ENCODE measurements at regions not wholly inside any gene's neighbourhood (a gene's known extent, or its start where the extent isn't known, plus 50 kb on each side); places are given as distances from the start of the nearest gene placed in this dataset.

DNA sequence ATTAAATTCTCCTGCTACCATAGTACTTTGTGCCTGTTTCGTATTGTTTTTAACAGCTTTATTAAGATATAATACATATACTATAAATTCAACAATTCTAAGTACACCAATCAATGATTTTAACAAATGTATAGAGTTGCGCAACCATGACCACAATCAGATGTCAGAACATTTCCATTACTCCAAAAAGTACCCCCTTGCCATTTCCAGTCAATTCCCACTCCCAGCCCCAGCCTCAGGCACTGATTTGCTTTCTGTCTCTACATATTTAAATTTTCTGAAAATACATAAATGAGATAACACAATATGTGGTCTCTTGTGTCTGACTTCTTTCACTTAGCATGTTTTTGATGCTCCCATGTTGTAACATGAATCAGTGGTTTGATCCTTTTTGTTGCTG lies 193.9 kb downstream of the FIGN start:
- DNase-seq, result no peak

DNA sequence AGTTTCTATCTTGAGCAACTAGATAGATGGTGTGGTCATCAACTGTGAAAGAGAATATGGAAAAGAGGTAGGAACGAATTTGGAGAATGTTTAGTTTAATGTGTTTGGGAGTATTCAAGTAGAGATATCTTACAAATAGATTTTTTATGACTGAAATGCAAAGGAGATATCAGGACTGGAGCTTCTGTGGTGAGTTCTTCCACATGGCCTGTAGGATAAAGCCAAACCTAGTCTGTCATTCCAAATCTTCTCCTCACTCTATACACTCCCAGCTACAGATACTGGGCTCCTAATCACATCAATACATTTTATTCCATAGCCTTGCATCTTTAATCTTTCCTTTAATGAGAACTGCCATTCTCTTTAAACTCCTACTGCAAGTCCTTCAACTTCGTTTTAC lies 194.3 kb downstream of the FIGN start:
- DNase-seq, result no peak

DNA sequence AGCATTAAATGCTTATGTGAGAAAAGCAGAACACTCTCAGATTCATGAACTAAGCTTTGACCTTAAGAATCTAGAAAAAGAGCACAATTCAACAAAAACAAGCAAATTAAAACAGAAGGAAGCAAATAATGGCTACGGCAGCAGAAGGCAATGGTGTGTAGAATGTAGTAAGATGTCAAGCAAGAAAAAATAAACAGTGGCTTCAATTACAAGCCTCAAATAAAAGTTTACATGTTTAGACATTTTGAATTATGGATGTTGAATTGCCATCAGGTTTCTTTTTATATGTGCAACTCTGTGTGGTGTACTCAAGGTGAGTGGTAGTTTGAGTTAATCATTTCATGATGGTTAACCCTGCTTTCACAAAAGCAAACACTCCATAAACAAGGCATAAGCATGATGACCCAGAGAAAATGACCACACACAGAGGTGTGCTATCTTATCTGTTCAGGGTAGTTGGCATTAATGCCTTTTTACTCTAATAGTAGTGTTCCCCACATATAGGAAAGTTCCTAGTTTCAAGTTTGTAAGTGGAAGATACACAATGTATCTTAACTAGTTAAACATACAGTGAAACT lies 207.1 kb downstream of the FIGN start:
- no peak for DNase-seq

DNA sequence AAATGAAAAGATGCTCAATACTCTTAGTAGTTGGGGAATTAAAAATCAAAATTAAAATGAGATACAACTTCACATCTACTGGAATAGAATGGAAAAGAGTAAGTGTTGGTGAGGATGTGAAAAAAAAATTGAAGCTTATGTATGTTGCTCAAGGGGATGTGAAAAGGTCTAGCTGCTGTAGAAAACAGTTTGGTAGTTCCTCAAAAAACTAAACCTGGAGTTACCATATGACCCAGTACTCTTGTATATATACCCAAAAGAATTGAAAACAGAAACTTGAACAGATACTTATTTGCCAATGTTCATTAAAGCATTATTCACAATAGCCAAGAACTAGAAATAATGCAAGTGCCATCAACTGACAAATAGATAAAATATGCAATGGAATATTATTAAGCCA lies 208.4 kb downstream of the FIGN start:
- DNase-seq, result no peak

DNA sequence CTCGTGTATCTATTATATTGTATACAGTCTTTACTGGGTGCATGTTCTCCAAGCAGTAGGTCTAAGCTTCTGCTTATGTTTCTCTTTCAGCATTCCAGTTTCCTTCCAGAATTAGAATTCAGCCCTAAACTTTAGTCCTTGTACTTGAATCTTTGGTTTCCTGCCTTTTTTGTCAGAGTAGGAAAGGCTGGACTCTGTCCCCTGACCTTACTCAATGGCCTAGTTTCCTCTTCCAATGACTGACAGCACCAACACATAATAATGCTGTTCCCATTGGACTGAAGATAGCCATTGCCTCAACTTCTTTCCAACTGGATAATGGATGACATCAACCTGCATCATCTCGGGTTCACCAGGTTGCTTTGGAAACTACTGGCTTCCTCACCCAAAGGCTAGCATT lies 217.0 kb downstream of the FIGN start:
- peak; percentile 4 for DNase-seq

DNA sequence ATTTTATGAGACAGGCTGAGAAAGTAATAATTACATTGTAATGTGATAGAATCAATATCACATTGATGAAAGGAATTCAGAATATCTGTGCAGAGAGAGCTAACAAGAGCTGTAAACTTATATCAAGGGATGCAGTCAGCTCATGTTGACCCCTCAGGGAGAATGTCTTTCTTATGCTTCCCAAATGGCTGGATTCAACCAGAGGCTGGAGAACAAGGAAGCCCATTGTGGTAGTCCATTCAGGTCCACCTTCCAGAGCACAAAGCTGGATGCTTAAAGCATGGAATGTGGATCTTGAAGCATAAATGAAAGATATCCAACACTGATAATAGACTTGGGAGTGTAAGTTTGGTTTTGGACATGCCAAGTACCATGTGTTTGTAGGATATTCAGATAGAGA lies 220.0 kb downstream of the FIGN start:
- DNase-seq, result no peak

DNA sequence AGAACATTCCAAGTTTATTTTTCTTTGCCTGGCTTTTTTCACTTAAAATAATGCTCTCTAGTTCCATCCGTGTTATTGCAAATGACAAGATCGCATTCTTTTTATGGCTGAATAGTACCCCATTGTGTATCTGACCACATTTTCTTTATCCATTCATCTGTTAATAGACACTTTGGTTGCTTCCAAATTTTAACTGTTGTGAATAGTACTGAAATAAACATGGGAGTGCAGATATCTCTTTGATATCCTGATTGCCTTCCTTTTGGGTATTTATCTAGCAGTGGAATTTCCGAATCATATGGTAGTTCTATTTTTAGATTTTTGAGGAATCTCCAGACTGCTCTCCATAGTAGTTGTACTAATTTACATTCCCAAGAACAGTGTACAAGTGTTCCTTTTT lies 230.5 kb downstream of the FIGN start:
- DNase-seq, result no peak

DNA sequence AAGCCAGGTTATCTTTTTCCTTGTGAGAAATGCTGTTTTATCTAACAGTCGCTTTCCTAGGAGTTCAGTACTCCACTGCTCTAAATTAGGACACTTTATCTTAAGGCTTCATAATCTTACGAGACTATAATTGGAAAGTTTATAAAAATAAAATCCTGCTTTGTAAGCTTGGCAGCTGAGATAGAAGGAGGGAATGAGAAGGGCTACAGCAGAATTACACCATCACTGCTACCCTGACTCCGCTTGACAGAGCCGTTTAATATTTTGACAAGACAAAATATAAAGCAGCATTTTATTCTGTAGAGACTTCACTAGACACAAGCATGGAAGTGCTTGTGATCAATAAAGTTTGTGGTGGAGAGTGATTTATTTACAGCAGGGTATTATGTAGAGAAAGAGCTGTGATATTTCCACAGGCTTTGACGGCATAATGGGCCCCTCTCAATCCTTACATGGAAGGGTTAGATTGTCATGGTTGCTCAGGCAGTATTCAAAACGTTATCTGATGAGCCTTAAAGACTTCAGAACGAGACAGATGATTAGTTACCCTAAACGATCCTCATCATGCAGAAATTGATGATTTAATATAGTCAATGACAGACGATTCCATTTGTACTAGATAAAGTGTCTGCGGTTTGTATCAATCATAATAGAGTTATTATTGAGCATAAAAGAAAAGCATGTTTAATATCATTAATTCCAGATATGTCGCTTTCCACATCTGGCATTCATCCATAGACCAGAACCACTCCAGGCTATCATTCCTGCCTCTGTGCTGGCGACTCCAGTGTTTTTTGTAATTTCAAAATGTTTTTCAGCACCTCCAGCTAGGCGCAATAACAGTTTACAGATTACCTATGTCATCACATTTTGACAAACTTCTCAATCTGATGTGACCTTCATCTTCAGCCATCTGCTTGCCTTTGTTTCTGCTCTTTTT lies 242.2 kb downstream of the FIGN start:
- no peak for DNase-seq

DNA sequence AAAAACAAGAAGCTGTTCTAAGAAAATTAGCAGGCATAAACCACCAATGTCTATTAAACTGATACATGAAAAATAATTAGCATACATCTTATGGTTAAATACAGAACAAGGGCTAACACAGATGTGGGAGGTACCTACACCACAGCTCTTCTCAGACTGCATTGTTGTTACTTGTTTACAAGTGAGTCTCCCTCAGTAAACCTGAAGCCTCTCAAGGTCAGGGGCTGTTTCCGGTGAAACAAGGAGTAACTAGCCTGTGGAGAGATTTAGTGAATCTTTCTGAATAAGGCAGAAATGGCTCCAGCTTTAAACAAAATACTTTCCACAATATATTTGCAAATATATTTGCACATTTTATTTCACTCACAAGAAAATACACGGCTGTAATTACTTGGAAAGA lies 244.0 kb downstream of the FIGN start:
- DNase-seq, result no peak

DNA sequence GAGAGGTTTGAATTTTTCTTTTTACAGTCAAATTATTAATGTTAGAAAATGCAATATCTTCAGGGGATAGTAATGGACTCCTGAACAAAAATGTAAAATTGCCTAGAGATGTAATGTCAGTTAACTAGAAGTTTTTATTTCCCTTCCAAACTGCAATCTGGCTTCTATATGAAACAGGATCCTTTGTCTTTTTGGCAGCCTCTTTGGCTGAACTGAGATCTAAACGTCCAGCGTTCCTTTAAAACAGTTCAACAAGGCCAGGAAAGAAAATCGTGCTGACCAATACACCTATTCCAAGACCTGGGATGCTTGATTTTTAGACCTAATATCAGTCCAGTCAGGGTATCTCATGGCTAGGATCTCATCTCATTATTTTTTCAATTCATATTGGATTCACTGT lies 245.5 kb downstream of the FIGN start:
- no peak for DNase-seq

DNA sequence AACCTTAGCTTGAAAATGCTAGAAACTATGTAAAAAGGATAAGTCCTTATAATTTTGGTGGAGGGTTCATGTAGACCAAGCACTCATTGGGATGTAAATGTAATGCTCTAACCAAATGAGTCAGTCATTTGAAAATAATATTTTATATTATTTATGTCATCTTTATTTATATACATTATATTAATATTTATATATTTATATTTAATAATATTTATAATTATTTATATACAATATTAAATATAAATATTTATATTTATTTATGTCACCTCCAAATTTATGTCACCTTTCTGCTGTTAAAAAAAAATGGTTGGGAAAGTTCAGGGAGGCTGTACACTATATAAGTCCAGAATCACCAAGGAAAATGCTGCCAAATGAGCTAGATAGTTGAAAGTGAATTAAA lies 254.3 kb downstream of the FIGN start:
- no peak for DNase-seq

DNA sequence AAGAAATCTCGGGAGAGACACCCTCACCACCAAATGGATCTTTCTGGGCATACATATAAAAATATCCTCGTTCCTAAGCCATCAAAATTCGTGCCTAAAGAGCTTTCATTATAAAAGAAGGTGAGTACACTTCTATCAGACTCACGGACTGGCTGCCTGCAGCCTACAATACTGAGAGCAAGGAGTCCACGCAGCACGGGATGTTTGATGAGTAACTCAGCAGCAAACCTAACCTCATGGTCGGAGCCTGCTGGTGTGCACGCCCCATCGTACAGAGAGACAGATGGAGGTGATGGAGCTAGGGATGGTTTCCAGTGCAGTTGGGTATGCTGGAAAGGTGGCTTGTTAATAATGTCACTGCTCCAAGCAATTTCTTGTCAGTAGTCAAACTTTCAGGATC lies 256.2 kb downstream of the FIGN start:
- DNase-seq, result no peak

DNA sequence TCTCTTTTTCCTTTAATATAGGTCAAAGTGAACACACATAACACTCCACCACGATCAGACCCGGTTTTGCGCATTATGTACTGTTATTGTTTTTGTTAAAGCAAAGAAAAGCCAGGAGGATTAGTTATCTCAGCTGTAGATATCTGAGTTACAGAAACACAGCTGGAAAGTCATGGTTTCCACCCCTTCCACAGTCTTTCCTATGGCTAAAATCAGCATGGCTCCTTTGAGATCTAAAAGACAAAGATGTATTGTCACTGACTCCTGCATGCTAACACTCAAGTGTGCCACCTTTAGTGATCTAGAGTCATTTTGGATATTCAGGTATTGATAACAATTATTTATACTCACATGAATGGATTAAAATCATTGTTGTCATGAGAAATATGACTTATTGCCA lies 260.0 kb downstream of the FIGN start:
- DNase-seq, result no peak

DNA sequence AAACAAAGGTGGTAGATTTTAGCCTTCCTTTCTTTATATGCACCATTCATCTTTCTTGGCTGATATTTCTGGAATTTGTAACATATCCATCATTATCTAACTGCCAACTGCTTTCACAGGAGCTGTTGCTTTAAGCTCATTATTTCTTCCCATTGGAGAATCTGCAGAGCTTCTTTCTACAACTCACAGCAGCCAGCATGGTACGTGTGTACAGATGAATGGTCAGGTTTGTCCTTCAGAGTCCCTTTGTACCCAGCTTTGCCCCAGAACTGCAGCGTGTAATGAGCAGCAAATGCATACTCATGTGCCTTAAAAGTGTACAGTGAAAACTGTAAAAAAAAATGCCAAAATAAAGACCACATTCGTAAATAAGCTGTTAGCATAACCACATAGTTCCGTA lies 260.9 kb downstream of the FIGN start:
- no peak for DNase-seq

DNA sequence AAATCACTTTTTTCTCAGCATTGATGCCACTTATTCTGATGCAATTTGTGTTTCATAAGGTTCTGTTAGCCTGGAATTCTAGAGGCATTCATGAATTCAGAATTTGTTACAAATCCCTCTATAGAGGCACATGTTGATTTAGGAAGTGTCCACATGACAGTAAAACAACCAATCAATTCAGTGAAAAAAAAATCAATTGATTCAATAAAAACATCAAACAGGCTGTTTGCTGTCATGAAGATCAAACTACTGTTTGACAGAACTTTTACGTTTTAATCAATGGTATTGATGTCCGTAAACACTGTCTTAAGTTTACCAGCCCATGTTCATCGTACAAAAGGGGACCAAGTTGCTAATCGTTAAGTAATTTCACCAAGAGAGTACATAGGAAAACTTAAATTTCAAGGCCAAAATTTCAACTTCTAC lies 261.5 kb downstream of the FIGN start:
- DNase-seq, result no peak

DNA sequence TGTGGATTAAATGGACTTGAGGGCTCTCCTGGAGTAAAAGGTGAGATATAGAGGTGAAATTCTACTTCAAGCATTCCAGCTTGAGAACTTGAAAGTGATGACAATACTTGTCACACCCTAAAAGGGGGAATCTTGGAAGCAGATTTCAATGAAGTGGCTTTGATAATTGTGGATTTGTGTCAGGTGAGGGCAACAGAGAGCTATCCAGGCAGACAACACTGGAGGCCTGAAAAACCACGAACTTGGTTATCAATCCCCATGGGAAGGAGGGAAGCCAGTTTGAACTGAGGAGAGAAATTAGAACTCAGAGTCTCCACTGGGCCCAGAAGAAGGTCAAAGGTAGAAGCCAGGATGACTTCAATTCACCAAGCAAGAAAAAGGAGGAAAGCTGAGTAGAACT lies 263.9 kb downstream of the FIGN start:
- peak; percentile 29 for DNase-seq

DNA sequence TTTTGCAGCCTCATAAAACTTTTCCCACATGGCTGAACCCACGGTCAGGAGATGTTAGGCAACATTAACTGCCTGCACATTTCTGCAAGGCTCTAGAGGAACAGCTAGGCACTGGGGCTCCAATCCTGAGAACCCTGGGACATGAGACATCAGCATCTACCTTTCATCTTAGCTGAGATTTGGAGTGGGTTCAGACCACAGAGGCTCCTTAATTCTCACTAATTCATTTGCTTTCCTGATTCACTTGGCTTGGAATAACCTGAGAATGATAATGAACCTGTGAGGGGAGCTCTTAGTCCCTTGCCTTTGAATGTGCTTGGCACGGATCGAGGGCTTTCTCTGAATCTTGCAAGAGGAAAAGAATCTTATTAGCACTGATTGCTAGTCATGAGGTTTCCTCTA lies 266.2 kb downstream of the FIGN start:
- DNase-seq, result no peak

DNA sequence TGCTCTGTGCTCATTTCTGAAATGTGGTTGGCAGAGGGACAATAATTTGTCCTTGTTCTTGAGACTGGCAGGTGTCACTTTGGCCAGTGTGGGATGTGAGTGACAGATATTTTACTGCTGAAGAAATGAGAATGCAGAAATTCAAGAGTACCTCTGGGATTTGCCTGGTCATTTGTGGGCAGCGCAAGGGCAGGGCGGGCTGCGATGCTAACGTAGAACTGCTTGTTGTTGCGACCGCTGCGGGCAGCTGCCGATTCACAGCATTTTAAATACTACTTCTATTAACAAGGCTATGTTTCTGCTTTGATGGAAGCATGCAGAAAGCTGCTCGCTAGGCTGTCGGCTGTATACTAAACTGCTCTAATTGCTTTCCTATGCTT lies 268.6 kb downstream of the FIGN start:
- DNase-seq, result no peak

DNA sequence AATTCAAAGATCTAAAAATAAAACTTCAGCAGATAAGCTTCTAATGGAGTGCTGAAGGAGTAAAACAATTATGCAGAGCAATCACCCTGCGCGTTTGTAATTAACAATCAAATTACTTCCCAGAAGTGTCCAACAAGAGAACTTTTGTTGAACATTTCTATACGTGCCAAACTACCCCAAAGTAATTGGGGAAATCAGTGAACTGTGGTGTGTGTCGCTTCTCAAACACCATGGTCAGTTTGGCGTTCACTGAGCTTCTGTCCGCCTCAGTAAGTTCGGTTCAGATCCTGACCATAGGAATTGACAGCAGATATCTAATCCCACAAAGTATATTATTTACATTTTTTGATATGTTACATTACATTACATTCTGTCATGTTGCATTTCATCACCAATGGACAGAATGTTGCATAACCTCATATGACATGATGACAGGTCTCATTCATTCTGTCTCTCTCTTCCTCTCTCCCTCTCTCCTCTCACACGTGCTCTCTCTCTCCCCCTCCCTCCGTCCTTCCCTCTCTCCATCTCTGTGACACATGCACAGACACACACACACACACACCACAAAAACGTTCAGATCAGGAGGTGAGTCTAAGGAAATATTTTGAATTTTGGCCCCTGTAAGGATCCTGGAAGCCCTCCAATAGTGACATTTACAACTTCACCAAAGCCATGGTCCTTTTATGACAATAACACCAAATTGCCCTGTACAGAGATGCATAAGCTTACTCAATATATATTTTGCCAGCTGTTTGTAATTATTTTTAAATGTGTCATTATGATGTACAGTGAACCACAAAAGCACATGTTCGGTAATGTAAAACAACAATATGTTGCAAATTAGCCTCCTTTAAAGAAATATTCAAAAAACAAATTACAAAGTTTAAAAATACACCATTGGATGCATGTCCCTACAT lies 269.2 kb downstream of the FIGN start:
- no peak for DNase-seq

DNA sequence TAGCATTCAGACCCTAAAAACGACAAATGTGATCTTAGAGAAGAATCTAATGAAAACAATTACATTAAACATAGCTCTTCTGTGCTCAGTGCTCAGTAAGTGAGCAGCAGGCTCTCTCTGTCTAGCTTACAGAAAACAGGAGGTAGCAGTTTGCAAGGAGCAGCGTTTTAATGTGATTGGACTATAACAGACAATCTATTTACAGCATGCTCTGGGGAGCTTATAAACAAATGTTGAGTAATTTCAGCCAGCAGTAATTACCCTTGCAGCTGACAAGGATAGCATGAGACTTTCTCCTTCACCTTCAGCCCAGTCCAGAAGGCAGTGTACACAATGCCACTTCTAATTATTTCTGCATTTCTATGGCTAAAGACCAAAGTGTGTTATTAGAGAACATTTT lies 270.4 kb downstream of the FIGN start:
- no peak for DNase-seq

DNA sequence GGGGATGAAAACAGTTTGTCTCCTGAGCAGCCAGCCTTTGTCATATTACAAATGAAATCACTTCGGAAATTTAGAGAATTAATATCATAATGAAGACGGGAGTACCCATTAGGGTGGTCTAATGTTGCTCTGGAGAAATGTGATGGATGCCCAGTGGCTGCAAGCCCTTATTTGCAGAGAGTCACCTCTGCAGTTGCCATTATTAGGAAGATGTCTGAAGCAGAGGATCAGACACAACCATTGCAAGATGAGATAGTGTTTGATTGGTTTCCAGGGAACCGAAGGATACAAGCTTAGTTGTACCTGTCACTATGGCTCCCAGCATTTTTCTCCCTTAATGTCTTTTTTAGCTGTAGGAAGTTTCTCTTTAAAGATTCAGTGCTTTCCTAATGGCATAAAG lies 272.4 kb downstream of the FIGN start:
- no peak for DNase-seq

DNA sequence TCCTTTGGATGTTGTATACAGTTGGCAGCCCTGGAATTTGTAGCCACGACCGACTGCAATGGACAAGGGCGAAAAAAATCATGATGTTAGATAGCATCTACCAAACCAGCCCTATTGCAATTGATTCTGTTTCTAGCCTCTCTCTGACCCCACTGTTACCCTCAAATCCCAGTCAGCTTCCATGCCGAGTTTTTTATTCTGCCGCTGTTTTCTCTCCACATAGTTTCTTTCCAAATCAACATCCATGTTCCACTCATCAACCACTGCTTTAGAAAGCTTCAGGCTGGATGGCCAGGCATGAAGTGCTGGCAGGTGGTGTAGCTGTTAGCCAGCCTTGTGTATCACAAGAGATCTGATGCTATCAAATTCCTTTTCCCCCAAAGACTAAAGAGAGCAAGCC lies 272.8 kb downstream of the FIGN start:
- no peak for DNase-seq

DNA sequence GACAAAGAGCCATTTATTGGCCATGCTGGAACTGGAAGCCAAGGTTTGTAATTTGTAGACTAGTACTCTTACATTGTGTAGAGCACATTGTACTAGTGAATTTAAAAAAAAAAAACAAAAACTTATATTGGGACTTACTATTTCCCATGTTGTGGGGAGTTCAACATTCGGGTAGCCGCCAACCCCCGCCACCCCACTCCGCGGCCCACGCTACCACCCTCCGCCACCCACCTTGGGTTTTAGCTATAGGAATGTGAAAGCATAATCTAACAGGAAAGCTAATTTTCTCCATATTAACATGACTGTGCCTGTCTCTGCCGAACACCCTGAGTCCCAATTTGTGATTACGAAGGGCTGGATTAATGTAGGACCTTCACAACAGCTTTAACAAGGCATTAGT lies 275.8 kb downstream of the FIGN start:
- DNase-seq, result no peak

Measured in dermis blood vessel endothelial cell (primary cell).